Colonic mucosa (tissue), 4 donors: ENCODE measurements at regions not wholly inside any gene's neighbourhood (a gene's known extent, or its start where the extent isn't known, plus 50 kb on each side); places are given as distances from the start of the nearest gene placed in this dataset.

Experiments used
- DNase-seq: peaks from one replicate; pipeline ENCODE4 v3.0.0-alpha.2; 2020
- H3K27ac ChIP-seq: fragments of 200-600 bp; one replicate; pipeline ENCODE4 v1.8.0; 2021
- H3K27me3 ChIP-seq: fragments of 200-600 bp; one replicate; pipeline ENCODE4 v1.8.0; 2021
- H3K36me3 ChIP-seq: fragments of 200-600 bp; one replicate; pipeline ENCODE4 v1.8.0; 2021
- H3K4me1 ChIP-seq: fragments of 200-600 bp; one replicate; pipeline ENCODE4 v1.8.0; 2021; ENCODE audit warnings: mild to moderate bottlenecking
- H3K4me3 ChIP-seq: fragments of 200-600 bp; one replicate; pipeline ENCODE4 v1.8.0; 2021
- H3K9ac ChIP-seq, 2 donors: one replicate each; pipeline ENCODE4 v1.7.0; 2013; ENCODE audit warnings: control low read depth in 2 of 2, low read depth in 2 of 2, low read length in 2 of 2
- H3K9me3 ChIP-seq: fragments of 200-600 bp; one replicate; pipeline ENCODE4 v1.8.0; 2021
- CTCF ChIP-seq: fragments of 200-600 bp; IDR thresholded peaks from one replicate; pipeline ENCODE4 v1.8.0; 2022; ENCODE audit warnings: antibody characterized with exemption, mild to moderate bottlenecking
- intact Hi-C: fragments of 100-400 bp; cut with DNase I; formaldehyde crosslinking; loops from one replicate; pipeline ENCODE4 v1.14.1; 2022
- donor health status: healthy.
- donor health status: DM: no; HTN: no; CAD: no.
- donor health status: DM: no; HTN: no; CAD: no.

GRCh38 chr4:174080361-174080760 lies 203.1 kb downstream of the FBXO8 start:
- Histone ChIP-seq H3K36me3 (no peaks in the 10 kb centered on the region), H3K9me3 (no peaks in the 10 kb centered on the region), H3K27me3 (no peaks in the 10 kb centered on the region), H3K4me1 (no peaks in the 10 kb centered on the region), H3K9ac (no peak overlapping the region), H3K4me3 (no peak overlapping the region), H3K27ac (no peak overlapping the region)
- intact Hi-C loops = no loop called here
- no peak for DNase-seq
- TF ChIP-seq CTCF = no peak

- Histone ChIP-seq H3K27ac (no peak overlapping the region), H3K4me1 (no peaks in the 10 kb centered on the region), H3K36me3 (no peaks in the 10 kb centered on the region), H3K9ac (no peak overlapping the region), H3K9me3 (no peaks in the 10 kb centered on the region), H3K27me3 (no peaks in the 10 kb centered on the region), H3K4me3 (no peak overlapping the region)
- intact Hi-C loops = no loop called here
- TF ChIP-seq CTCF = no peak
- no peak for DNase-seq
These were observed 211.9 kb downstream of the FBXO8 start for GRCh38 chr4:174071595-174071994.

GRCh38 chr4:174069848-174070330 lies 213.6 kb downstream of the FBXO8 start:
- Histone ChIP-seq H3K27me3 (no peaks in the 10 kb centered on the region), H3K27ac (no peak overlapping the region), H3K9ac (no peak overlapping the region), H3K9me3 (no peaks in the 10 kb centered on the region), H3K4me1 (no peaks in the 10 kb centered on the region), H3K4me3 (no peak overlapping the region), H3K36me3 (no peaks in the 10 kb centered on the region)
- no peak for TF ChIP-seq CTCF
- DNase-seq = no peak
- intact Hi-C loops = no loop called here

GRCh38 chr4:174066611-174067205 lies 216.8 kb downstream of the FBXO8 start:
- Histone ChIP-seq H3K9me3 (no peaks in the 10 kb centered on the region), H3K9ac (no peak overlapping the region), H3K27me3 (no peaks in the 10 kb centered on the region), H3K36me3 (no peaks in the 10 kb centered on the region), H3K4me3 (no peak overlapping the region), H3K27ac (no peak overlapping the region), H3K4me1 (no peaks in the 10 kb centered on the region)
- no peak for DNase-seq
- intact Hi-C loops = no loop called here
- no peak for TF ChIP-seq CTCF

- no peak overlapping the region for H3K27ac ChIP-seq
- H3K36me3 ChIP-seq = no peaks in the 10 kb centered on the region
- no peak for TF ChIP-seq CTCF
- H3K4me1 ChIP-seq = no peaks in the 10 kb centered on the region
- no peak overlapping the region for H3K4me3 ChIP-seq
- intact Hi-C loops = no loop called here
- no peak overlapping the region for H3K9ac ChIP-seq
- no peaks in the 10 kb centered on the region for H3K9me3 ChIP-seq
- DNase-seq = no peak
- H3K27me3 ChIP-seq = no peaks in the 10 kb centered on the region
These were observed 220.6 kb downstream of the FBXO8 start for GRCh38 chr4:174062831-174063230.
